CD4-positive, alpha-beta T cell treated with Interleukin-10 for 1 hour (primary cell): ENCODE measurements at regions not wholly inside any gene's neighbourhood (a gene's known extent, or its start where the extent isn't known, plus 50 kb on each side); places are given as distances from the start of the nearest gene placed in this dataset.
"Not testable (repeated sequence)": the region's sequence is repeated elsewhere in the genome, so short reads cannot be mapped to it uniquely, and the experiment has no call there.

ENCODE experiments used
- DNase-seq: peaks from one replicate; pipeline ENCODE4 v3.0.0-alpha.2; 2020

- DNase-seq, result no peak
Observed at GRCh38 chr10:8393531-8393930, 339.0 kb downstream of the GATA3 start.

DNA sequence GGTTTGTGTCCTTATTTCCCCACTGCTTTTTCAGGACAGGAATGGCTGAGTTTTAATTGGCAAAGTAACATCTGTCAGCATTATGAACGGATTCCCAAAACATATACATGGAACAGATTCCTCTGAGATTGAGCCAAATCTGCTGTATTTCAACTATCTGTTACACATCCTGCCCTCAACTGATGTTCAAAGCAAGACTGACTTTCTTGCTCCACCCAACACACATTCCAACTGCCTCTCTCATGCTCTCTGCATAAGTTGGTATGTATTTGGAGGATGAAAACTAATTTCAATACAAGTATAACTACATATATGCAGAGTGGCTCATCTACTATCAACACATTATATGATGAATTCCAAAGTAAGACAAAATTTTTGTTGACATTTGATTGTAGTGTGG is 342.2 kb downstream of the GATA3 start:
- no peak for DNase-seq

- no peak for DNase-seq
Observed at GRCh38 chr10:8398771-8399170, 344.3 kb downstream of the GATA3 start.

DNA sequence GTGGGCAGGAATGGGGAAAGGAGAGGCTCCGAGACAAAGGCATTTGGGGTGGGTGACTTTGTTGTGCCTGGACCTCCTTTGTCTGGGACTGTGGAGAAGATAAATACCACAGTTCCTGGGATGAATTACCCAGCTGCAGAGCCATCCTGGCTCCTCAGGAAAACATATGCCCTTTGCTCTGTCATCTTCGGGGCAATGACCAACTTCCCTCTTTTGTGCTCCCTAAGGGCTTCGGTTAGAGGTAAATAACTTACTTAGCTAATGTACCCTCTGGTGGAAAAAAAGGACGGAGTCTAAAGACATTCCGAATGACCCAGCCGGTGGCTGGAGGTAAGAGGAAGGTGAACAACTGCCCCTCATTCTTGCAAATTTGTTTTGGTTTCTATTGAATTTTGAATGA is 345.7 kb downstream of the GATA3 start:
- no peak for DNase-seq

- DNase-seq, result no peak
Observed at GRCh38 chr10:8400892-8401291, 346.4 kb downstream of the GATA3 start.

DNA sequence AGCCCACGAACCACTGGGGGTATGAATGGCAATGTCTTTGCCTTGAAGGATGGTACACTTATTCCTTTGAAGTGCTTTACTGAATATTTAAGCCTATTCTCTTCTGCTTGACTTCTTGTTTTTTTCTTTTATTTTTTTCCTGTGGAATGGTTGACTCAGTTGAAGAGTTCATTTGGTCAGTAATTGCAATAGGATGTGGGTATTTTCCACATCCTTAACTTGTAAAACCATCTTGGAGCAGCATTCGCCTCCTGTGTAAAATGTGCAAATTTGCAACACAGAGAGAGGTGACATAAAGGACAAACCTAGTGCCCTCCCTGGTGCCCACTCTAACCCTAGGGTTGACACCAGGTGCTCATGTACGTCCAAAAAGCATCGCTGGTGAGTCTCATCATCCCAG is 347.0 kb downstream of the GATA3 start:
- no peak for DNase-seq

- peak; percentile 55 for DNase-seq
Observed at GRCh38 chr10:8402576-8402975, 348.1 kb downstream of the GATA3 start.

- peak; percentile 23 for DNase-seq
Observed at GRCh38 chr10:8403711-8404371, 349.4 kb downstream of the GATA3 start.

- peak; percentile 89 for DNase-seq
Observed at GRCh38 chr10:8404721-8405120, 350.2 kb downstream of the GATA3 start.

- no peak for DNase-seq
Observed at GRCh38 chr10:8405596-8405995, 351.1 kb downstream of the GATA3 start.

DNA sequence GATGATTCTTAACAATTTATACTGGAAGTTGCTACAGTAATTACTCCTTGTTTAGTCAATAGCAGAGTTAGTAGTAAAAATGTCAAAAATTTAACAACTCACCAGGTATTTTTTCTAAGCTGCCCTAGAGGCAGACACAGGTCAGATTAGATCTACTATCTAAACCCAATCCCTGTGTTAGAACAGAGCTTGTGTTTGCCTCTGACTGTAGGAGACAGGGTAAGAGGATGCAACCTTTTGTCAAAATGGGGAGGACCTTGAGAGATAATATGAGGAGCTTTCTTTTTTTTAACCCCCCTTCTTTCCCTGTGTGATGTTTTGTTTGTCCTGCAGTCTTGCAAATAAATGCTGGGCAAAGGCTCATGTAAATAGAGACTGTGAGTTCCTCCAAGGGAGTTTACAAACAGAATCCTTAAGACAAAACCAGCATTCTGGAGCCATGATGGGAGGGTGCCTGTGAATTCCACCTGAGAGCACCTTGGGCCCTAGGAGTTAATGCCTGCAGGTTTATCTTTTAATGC is 353.1 kb downstream of the GATA3 start:
- peak; percentile 32 for DNase-seq

DNA sequence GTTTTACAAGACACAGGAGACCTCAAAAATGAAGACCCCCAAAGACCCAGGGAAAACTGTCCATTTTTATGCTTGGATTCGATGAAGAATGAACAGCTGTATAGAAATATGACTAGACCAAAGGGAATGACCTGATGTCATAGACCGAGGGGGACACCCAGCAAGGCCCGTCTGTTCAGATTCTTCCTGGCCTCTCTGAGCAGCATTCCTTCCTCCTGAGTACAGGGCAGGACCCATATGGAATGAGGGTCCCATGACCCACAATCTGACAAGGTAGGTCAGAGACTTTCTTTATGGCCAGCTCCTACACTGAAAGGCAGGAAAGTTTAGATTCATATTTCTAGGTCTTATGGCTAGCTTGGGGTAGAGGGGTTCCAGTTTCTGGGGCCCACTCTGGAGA is 356.0 kb downstream of the GATA3 start:
- DNase-seq, result no peak

DNA sequence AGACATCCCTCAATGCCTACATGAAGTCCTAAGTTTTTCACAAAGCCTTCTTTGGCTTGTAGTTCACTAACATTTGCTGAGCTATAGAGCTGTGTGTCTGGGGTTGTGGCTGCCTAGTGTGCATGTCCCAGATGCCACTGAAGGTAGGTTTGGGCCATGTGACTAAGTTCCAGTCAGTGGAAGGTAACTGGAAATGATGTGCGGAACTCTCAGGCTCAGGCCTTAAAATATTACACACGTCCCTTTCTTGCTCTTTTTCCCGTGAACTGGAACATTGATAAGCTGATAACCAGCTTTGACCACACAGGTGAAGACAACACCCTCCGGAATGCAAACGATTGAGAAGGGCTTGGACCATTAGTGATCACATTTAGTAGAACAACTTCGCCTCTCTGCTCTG is 358.1 kb downstream of the GATA3 start:
- no peak for DNase-seq

- not testable (repeated sequence) for DNase-seq
Observed at GRCh38 chr10:8415029-8415428, 360.5 kb downstream of the GATA3 start.

- peak; percentile 79 for DNase-seq
Observed at GRCh38 chr10:8416192-8416701, 361.8 kb downstream of the GATA3 start.

DNA sequence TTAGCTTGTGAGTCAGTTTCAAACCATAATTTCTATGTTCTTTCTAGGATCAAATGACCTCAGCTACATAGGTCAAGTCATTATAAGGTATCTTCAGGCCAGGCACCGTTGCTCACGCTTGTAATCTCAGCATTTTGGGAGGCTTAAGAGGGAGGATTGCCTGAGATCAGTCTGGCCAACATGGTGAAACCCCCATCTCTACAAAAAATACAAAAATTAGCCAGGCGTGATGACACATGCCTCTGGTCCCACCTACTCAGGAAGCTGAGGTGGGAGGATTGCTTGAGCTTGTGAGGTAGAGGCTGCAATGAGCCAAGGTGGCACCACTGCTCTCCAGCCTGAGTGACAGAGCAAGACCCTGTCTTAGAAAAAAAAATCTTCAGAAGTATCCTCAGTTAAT is 362.3 kb downstream of the GATA3 start:
- DNase-seq, result peak; percentile 62

DNA sequence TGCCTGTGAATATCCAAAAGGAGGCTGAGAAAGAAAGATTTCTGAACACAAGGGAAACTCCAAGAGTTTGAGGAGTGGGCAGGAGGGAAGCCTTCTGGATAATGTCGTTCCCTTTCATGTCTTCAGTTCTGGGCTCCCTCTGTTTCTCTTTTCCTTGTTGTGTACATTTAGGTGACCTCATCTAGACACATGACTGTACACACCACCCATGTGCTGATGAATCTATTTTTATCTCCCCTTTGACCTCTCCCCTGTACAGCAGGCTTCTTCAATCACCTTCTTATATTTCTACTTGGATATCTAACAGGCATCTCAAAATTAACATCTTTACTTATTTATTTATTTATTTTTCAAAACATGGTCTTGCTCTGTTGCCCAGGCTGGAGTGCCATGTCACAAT is 363.1 kb downstream of the GATA3 start:
- DNase-seq, result no peak

DNA sequence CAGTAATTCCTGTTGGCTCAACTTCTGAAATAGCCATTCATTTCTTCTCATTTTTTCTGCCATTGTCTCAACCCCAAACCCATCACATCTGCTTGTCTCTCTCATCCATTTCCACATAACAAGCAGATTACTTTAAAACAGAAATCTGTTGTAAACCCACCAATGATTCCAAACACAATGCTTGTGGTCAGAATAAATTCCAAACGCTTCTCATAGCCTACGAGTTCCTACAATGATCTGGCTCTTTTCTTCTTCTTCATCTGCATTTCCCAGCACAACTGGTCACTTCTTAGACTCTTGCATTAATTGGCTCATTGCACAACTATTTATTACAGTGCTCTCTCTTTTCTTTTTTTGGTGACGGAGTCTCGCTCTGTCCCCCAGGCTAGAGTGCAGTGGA is 364.1 kb downstream of the GATA3 start:
- DNase-seq, result no peak

GRCh38 chr10:8420182-8420581 is 365.7 kb downstream of the GATA3 start:
- no peak for DNase-seq

GRCh38 chr10:8424555-8425211 is 370.2 kb downstream of the GATA3 start:
- DNase-seq, result peak; percentile 17

DNA sequence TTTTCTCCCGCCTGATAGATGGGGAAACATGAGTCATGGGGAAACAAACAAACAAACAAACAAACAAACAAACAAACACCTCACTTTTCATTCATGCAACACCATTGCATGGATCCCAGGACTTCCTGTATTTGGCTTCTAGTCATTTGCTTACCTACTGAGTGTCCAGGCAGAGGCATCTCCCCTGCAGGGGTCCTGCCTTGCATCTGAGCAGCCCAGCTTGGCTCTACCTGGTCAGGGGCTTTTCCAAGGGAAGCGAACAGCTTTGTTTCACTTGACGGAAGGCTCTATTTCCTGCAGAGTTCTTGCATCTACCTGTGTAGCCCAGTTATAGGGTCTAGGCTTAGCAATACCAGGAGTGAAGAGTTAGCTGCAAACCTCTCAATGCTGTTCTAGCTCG is 374.2 kb downstream of the GATA3 start:
- DNase-seq, result no peak

DNA sequence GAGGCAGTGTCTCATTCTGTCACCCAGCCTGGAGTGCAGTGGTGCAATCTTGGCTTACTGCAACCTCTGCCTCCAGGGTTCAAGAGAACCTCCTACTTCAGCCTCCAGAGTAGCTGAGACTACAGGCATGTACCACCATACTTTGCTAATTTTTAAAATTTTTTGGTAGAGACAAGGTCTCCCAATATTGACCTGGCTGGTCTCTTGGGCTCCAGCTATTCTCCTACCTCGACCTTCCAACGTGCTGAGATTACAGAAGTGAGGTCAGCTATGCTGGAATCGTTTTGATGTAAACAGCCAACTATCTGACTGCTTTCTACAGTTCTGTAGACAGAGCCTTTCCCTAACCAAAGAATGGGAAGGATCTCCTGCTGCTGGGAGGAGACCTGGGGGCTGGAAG is 375.8 kb downstream of the GATA3 start:
- DNase-seq, result no peak

GRCh38 chr10:8431511-8431910 is 377.0 kb downstream of the GATA3 start:
- DNase-seq, result no peak
